Limb (tissue), 2 donors: ENCODE measurements at regions not wholly inside any gene's neighbourhood (a gene's known extent, or its start where the extent isn't known, plus 50 kb on each side); places are given as distances from the start of the nearest gene placed in this dataset.
"Not testable (repeated sequence)": the region's sequence is repeated elsewhere in the genome, so short reads cannot be mapped to it uniquely, and the experiment has no call there.

Experiments used
- DNase-seq, 2 donors: peaks; one replicate each; pipeline ENCODE4 v3.0.0-alpha.2; 2016; ENCODE audit errors: extremely low spot score in 2 of 2

- DNase-seq: no peak
Observed at GRCh38 chr12:131642101-131642540, 68.8 kb upstream of the SFSWAP start.

- DNase-seq: no peak
Observed at GRCh38 chr12:131642771-131643170, 68.1 kb upstream of the SFSWAP start.

GRCh38 chr12:131643631-131644452 lies 67.0 kb upstream of the SFSWAP start:
- DNase-seq: no peak

GRCh38 chr12:131644481-131644880 lies 66.4 kb upstream of the SFSWAP start:
- DNase-seq: no peak

- DNase-seq: not testable (repeated sequence)
Observed at GRCh38 chr12:131644917-131645316, 66.0 kb upstream of the SFSWAP start.

- not testable (repeated sequence) for DNase-seq
Observed at GRCh38 chr12:131645557-131645956, 65.3 kb upstream of the SFSWAP start.

- not testable (repeated sequence) for DNase-seq
Observed at GRCh38 chr12:131646444-131646843, 64.4 kb upstream of the SFSWAP start.

- no peak for DNase-seq
Observed at GRCh38 chr12:131647667-131648066, 63.2 kb upstream of the SFSWAP start.

- DNase-seq: not testable (repeated sequence)
Observed at GRCh38 chr12:131655469-131656174, 55.3 kb upstream of the SFSWAP start.

- DNase-seq: not testable (repeated sequence)
Observed at GRCh38 chr12:131656796-131657195, 54.1 kb upstream of the SFSWAP start.

GRCh38 chr12:131658605-131659004 lies 52.3 kb upstream of the SFSWAP start:
- DNase-seq: not testable (repeated sequence)

GRCh38 chr12:131659484-131659883 lies 51.4 kb upstream of the SFSWAP start:
- not testable (repeated sequence) for DNase-seq

GRCh38 chr12:131659976-131660375 lies 50.9 kb upstream of the SFSWAP start:
- DNase-seq: not testable (repeated sequence)

- not testable (repeated sequence) for DNase-seq
Observed at GRCh38 chr12:131660401-131660800, 50.5 kb upstream of the SFSWAP start.
